Dermis blood vessel endothelial cell (primary cell): ENCODE measurements at regions not wholly inside any gene's neighbourhood (a gene's known extent, or its start where the extent isn't known, plus 50 kb on each side); places are given as distances from the start of the nearest gene placed in this dataset.
"Not testable (repeated sequence)": the region's sequence is repeated elsewhere in the genome, so short reads cannot be mapped to it uniquely, and the experiment has no call there.

Experiments
- DNase-seq: peaks from one replicate; pipeline ENCODE4 v3.0.0; 2010

DNA sequence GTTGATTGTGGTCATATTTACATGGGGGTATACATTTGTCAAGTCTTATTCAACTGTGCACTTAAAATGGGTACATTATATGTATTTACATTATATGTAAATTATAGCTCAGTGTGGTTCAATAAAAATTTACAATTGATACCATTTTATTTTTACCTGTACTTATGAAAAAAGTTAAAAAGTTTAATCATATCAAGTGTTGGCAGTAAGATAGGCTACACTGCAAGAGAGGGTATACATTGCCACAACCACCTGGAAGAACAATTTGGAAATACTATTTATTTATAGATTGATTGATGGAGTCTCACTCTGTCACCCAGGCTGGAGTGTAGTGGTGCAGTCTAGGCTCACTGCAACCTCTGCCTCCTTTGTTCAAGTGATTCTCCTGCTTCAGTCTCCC is 453.3 kb downstream of the XYLT1 start:
- DNase-seq: no peak

DNA sequence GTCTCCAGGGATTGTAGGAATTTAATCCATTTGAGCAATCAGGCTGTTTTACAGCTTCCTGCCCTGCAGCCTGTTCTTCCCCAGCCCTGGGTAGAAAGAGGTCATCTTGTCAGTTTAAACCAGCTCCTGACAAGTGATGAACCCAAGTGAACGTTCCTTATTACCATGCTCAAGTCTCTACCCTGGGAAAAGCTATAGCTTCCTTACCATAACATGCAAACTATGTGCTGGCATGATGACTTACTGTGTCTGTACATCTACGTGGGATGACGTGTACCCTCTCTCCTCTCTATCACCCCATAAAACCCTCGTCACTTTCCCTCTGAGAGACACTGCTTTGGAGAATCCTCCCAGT is 452.2 kb downstream of the XYLT1 start:
- no peak for DNase-seq

DNA sequence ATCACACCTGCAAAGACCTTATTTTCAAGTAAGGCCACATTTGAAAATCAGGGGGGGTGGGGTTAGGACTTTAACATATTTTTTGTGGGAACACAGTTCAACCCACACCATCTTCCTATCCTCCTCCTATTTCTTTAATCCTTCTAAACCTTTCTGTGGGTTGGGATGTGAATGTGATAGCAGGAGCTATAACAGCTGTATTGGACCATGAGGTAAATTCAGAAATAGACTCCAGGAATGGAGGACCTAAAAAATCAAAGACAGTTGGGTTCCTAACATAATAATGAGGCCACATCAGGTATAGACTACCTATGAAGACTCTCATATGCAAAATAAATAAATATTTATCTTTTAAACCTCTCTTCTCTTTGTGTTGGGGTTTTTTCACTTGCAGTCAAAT is 451.4 kb downstream of the XYLT1 start:
- DNase-seq: no peak

DNA sequence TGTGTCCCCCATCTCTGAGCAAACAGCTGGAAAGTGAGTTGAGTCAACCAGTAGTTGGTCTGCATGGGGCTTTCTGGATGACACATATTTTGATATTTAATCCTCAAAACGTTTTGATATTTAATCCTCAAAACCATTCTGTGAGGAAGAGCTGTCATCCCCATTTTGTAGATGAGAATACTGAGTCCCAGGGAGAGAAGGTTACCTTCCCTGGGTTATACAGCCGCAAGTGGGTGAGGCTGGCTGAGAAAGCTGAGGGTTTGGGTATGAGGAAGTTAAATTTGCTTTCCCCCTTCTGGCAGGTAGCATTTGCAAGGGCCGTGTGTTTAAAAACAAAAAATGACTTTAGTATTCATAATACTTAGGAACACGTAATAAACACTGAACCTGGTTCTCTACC is 447.2 kb downstream of the XYLT1 start:
- no peak for DNase-seq

DNA sequence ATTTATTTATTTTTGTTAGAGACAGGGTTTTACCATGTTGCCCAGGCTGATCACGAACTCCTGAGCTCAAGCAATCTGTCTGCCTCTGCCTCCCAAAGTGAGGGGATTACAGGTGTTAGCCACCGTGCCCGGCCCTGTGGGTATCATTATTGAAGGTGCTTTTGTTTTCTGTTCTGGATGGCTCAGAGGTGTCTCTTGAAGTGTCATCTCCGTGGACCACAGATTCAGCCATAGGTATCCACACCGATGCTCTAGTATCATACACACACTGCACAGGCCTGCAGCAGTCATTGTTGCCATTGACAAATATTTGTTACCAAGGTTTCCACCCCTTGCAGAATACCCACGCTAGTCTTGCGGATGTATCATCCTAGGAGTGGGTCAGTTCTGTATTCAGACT is 446.2 kb downstream of the XYLT1 start:
- DNase-seq: no peak

DNA sequence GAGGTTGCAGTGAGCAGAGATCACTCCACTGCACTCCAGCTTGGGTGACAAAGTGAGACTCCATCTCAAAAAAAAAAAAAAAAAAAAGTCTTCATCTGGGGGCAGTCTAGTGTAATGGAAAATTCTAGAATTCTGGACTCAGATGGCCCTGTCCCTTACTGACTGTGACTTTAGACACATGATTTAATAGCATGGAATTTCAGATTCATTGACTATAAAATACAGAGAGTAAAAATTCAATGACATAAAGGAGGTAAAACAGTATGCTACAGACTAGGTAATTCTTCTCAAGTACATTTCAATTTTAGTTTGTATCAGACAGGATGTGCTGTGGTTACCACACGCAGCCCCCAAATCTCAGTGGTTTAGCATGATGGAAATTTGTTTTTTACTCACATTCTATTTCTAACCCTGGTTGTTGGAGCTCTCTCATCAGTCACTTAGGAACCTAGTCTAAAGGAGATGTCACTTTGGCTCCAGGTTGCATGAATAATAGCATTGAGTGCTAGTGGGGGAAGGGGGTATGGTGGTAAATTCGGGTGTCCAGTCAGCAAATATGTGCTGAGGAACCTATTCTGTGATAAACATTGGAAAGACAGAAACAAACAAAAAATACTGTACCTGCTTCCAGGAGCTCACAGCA is 444.0 kb downstream of the XYLT1 start:
- DNase-seq: no peak

DNA sequence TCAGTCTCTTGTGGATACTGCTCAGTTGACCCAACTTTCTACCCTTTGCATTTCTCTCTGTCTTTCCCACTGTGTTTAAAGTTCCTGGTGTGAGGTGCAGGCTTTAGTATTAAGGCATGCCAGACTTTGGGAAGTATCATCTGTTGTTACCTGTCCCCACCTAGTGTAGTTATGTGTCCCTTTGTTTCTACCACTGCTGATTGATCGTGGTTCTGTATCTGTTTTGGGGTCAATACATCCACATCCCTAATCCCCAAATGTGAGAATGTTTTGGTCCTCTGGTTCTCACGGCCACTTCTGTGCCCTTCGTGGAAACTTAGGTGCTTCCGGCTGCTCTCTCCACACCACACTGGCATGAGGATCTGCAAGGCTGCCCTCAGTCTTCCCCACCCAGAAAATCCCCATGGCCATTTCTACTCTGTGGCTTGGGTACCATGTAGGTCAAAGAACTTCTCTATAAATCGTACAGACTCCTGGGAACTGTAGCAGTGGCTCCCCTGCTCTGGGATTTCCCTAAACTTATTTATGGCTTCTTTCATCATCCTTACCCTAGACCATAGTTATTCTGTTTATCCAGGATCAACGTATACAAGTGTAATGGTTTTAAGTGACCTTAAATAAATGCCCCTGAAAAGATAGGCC is 443.2 kb downstream of the XYLT1 start:
- DNase-seq: no peak

DNA sequence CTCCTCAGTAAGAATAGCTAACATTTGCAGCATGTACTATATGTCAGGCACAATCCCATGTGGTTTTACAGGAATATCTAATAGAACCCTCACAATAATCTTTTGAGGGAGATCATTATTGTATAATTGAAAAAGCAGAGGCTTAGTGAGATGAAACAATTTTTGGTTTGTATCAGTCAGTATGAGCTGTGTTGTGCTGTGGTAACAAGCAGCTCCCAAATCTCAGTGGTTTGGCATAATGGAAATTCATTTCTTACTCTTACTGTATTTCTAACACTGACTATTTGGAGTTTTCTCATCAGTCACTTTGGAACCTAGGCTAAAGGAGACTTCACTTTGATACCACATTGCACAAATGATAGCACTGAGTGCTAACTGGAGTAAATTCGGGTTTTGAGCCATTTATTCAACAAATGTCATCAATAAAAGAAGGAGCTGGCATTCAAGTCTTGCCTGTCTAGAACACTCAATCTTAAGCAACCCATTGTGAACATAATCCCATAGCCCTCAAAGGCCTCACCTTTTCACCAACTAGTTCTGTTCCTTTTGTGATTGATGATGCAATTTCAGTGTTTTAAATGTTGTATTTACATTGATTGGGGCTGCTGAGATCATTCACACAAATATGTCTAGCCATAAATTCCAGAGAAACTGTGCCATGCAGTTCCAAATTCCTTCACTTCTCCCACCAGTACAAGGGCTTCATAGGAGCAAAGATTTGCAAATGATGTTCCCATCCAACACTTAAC is 441.0 kb downstream of the XYLT1 start:
- DNase-seq: no peak

DNA sequence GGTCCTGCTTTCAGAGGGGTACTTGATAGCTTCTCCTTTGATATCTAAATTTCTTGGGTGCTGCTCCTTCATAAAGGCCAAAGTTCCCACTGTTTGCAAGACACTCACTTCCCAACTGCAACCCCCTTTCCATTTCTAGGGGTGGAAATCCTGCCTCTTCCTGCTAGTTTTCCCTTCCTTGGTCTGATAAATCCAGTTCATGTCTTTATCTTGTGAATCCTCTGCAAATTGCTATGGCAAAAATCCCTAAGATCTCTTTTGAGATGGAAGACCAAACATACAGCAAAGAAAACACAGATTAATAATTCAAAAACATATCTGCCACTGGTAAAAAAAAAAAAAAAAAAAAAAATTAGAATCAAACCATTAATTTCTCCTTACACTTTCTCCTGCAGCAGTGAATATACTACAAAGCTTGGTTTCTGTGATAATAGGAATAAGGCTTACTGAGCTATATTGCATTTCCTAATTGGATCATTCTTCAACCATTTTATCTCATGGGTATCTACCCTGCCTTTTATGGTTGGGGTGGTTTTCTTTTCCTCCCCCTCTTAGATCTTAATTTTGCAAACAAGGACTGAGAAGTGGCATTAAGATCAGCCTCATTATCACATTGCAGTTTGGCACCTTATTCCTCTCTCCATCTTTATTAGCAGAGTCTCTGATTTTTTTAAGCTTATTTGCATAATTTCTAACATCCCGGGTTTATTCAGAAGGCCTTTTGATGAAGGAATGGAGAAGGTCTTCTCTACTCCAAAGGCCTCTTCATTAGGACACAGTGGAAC is 439.1 kb downstream of the XYLT1 start:
- no peak for DNase-seq

DNA sequence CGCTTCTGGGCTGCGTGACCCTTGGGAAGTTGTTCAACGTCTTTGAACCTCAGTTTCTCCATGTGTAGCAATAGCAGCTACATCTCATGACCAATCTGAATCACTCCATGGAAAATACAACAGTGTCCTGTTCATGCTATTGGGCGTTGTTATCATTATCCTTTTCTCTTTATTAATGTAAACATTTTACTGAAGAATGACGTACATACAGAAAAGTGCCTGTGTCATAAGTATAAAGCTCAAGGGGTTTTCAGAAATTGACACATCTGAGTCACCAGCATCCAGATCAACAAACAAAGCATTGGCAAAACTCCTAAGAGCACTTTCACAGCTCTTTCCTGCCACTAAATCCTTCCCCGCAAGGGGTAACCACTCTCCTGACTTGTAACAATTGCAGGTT is 438.4 kb downstream of the XYLT1 start:
- no peak for DNase-seq

DNA sequence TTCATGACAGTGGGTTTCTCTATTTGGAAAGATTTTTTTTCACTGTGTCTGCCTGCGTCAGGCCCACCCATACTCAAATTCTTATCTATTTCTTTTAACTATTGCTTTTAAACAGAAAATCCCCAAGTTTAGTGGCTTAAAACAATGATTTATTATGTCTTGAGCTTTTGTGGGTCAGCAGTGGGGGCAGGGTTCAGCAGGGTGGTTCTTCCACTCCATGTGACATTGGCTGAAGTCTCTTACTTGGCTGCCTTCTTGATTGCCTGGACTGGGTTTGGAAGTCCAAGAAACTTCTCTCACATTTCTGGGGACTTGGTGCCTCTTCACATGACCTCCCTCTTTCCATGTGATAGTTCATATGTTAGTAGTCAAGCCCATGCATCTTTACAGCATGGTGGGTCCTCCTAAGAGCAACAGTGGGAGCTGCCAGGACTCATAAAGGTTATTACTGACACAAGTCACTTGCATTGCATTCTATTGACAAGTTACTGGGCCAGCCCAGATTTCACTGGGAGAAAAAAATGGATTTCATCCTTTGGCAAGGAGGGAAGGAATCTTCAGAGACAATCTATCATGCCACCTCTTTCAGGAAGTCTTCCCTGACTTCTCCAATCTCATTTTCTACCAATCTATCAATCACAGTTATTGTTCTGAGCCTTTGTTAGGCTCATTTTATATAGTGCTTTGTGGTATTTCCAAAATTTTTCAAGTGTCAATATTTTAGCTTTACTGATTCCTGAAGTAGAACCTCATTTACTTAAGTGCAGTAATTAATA is 436.1 kb downstream of the XYLT1 start:
- DNase-seq: no peak

DNA sequence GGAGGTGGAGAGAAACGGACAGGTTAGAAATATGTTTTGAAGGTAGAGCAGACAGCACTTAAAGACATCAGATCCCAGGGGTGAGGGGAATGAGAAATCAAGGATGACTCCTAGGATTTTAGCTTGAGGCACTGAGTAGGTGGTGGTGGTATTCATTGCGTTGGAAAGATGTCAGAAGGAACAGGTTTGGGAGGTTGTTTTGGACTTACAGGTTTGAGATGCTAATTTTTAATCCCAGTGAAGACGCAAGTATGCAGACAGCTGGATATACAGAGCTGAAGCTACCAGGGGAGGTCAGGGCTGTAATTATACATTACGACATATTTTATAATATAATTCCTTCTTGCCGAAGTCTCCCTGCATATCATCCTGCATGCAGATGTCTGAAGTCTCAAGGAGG is 433.3 kb downstream of the XYLT1 start:
- no peak for DNase-seq

DNA sequence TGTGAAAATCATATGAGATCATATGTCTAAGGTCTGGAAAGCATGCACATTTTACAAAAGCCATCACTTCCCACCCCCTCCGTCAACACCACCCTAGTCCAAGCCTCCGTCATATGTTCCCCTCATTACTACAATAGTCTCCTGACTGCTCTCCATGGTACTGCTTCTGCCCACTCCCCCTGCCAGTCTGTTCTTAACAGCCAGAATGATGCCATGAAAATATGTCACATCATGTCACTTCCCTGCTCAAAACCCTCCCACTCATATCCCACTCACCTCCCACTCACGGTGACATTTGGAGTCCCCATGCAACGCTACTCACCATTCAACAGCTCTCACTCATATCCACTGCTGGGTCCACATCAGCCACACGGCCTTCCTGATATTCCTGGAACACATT is 432.3 kb downstream of the XYLT1 start:
- no peak for DNase-seq

DNA sequence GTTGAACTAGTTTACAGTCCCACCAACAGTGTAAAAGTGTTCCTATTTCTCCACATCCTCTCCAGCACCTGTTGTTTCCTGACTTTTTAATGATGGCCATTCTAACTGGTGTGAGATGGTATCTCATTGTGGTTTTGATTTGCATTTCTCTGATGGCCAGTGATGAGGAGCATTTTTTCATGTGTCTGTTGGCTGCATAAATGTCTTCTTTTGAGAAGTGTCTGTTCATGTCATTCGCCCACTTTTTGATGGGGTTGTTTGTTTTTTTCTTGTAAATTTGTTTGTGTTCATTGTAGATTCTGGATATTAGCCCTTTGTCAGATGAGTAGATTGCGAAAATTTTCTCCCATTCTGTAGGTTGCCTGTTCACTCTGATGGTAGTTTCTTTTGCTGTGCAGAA is 421.7 kb downstream of the XYLT1 start:
- DNase-seq: not testable (repeated sequence)

DNA sequence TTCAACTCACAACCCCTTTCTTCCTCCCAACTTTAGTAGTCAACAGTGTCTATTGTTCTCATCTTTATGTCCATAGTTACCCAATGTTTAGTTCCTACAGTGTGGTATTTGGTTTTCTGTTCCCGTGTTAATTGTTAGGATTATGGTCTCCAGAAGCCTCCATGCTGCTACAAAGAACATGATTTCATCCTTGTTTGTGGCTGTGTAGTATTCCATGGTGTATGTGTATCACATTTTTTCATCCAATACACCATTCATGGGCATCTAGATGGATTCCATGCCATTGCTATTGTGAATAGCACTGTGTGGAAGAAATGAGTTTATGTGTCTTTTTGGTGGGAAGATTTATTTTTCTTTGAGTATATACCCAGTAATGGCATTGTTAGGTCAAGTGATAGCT is 420.3 kb downstream of the XYLT1 start:
- no peak for DNase-seq
